GM18519 (cell line): ENCODE measurements at regions not wholly inside any gene's neighbourhood (a gene's known extent, or its start where the extent isn't known, plus 50 kb on each side); places are given as distances from the start of the nearest gene placed in this dataset.

Experiments
- ATAC-seq: cut with Tn5 transposase; IDR thresholded peaks from one replicate; pipeline ENCODE4 v1.9.1; 2021; ENCODE audit warnings: mild to moderate bottlenecking, moderate library complexity; ENCODE audit not compliant: unreplicated experiment, low FRiP score

GRCh38 chr1:59155351-59155750 lies 141.5 kb upstream of the FGGY start:
- ATAC-seq, result no peak

GRCh38 chr1:59156051-59156450 lies 140.8 kb upstream of the FGGY start:
- ATAC-seq, result no peak

- ATAC-seq, result no peak
Measured at GRCh38 chr1:59156526-59157199, 140.2 kb upstream of the FGGY start.

GRCh38 chr1:59158321-59158720 lies 138.6 kb upstream of the FGGY start:
- no peak for ATAC-seq

- ATAC-seq, result no peak
Measured at GRCh38 chr1:59159557-59160203, 137.2 kb upstream of the FGGY start.

GRCh38 chr1:59161136-59161535 lies 135.8 kb upstream of the FGGY start:
- no peak for ATAC-seq

- ATAC-seq, result no peak
Measured at GRCh38 chr1:59162665-59163064, 134.2 kb upstream of the FGGY start.

GRCh38 chr1:59163268-59164092 lies 133.4 kb upstream of the FGGY start:
- no peak for ATAC-seq

- ATAC-seq, result no peak
Measured at GRCh38 chr1:59164371-59164770, 132.5 kb upstream of the FGGY start.

GRCh38 chr1:59165353-59165752 lies 131.5 kb upstream of the FGGY start:
- ATAC-seq, result no peak

GRCh38 chr1:59169703-59170102 lies 127.2 kb upstream of the FGGY start:
- ATAC-seq, result no peak

GRCh38 chr1:59170659-59171058 lies 126.2 kb upstream of the FGGY start:
- ATAC-seq, result no peak

- ATAC-seq, result no peak
Measured at GRCh38 chr1:59171788-59172187, 125.1 kb upstream of the FGGY start.

- ATAC-seq, result no peak
Measured at GRCh38 chr1:59172693-59173092, 124.2 kb upstream of the FGGY start.

- no peak for ATAC-seq
Measured at GRCh38 chr1:59173721-59174120, 123.2 kb upstream of the FGGY start.

GRCh38 chr1:59176471-59176870 lies 120.4 kb upstream of the FGGY start:
- no peak for ATAC-seq

- ATAC-seq, result no peak
Measured at GRCh38 chr1:59177756-59178155, 119.1 kb upstream of the FGGY start.

GRCh38 chr1:59178339-59179187 lies 118.3 kb upstream of the FGGY start:
- no peak for ATAC-seq

GRCh38 chr1:59179673-59180072 lies 117.2 kb upstream of the FGGY start:
- ATAC-seq, result no peak

GRCh38 chr1:59180735-59181134 lies 116.2 kb upstream of the FGGY start:
- ATAC-seq, result no peak
